ENCODE measurements at regions not wholly inside any gene's neighbourhood (a gene's known extent, or its start where the extent isn't known, plus 50 kb on each side); places are given as distances from the start of the nearest gene placed in this dataset.

- DNase-seq (ENCODE audit: low read depth in 3 of 3, low spot score in 2 of 3), result no peak
Measured at GRCh38 chr15:35911052-35911777, 365.2 kb upstream of the DPH6 start.

DNA sequence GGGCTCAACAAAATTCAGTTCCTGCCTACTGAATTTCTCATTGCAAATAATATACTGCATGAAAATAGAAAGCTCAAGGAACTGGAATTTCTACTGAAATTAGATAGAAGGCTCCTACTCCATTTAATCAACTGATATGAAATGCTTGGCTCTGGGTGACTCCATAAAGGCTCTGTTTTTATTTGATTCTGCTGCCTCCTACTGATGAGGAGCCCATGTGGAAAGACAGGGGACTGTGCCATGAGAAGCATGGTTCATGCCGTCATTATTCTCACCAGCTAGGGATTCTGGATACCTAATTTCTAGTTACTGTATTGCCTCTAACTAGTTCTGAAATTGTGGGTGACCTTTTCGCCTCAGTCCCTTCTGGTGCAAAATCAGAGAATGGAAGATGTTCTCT is 366.2 kb upstream of the DPH6 start:
- no peak for DNase-seq (ENCODE audit: low read depth in 3 of 3, low spot score in 2 of 3)

- DNase-seq (ENCODE audit: low read depth in 3 of 3, low spot score in 2 of 3), result no peak
Measured at GRCh38 chr15:35914573-35914972, 368.6 kb upstream of the DPH6 start.

- DNase-seq (ENCODE audit: low read depth in 3 of 3, low spot score in 2 of 3), result no peak
Measured at GRCh38 chr15:35921046-35921445, 375.1 kb upstream of the DPH6 start.

DNA sequence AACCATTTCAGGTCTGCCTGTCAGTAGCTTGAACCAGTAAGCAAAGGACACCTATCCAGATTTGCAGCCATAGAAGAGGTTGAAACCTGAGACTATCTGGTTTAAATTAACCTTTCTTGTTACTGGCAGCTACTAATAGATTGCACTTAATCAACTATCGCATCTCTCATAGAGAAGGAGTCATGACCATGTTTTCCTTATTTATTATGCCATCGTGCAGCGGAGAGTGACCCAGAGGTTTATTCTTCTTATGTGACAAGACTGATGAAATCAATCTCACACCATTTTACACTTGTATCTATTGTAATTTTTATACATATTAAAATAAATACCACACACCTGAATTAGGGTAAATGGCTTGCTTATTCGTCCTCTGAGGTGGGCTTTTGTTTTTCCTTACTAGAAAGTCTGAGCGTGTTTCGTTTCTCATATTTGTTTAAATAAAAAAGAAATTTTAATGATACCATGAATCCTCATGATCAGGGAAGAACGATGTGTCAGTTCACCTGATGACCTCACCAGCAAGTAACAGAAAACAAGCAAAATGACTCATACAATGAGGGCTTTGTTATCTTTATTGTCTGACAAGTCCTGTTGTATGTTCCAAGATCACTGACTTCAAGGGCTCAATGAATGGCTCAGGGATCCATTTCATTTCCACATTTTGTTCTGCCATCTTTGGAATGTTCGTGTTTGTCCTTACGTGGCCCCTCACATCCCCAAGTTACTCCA is 379.5 kb upstream of the DPH6 start:
- DNase-seq (ENCODE audit: low read depth in 3 of 3, low spot score in 2 of 3), result no peak

GRCh38 chr15:35926007-35926380 is 380.0 kb upstream of the DPH6 start:
- DNase-seq (ENCODE audit: low read depth in 3 of 3, low spot score in 2 of 3), result no peak

DNA sequence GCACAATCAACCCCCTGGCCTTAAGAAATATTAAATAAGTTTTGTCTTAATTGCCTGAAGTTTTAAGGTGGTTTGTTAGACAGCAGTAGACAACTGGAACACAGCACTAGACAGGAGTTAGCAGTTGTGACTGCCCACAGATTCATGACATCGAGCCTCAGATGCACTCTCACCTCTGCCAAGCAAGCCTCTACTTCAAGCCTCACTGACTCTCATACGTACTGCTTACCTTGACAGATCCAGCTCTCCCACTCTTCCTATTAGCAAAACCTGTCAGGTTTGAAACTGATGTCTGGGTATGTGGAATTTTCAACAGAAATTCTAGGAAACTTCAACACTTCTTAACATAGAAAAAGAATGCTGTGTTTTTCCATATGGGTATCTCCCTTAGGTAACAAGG is 382.9 kb upstream of the DPH6 start:
- no peak for DNase-seq (ENCODE audit: low read depth in 3 of 3, low spot score in 2 of 3)

- no peak for DNase-seq (ENCODE audit: low read depth in 3 of 3, low spot score in 2 of 3)
Measured at GRCh38 chr15:35929740-35930444, 383.9 kb upstream of the DPH6 start.

DNA sequence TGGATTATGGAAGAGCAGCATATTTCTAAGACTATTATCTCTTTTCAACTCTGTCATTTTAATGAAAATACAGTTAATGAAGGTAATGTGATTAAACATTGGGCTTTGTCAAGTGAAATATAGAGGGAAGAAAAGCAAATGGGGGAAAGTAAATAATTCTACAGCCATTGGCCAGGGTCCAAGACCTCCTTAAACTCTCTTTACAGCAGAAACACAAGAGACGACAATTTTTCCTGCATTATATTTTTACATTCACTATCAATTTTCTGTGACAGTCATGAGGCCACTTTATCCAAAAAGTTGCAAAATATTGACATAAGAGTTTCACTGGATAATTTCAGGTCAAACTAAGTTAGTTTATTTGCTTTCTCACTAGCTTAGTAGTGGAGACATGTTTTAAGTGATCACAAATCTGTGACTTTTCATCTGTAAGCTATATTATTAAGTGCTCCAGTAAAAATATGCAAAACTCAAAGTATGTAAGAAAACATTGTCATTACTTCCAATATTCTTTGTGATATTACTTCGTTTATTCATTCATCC is 385.9 kb upstream of the DPH6 start:
- DNase-seq (ENCODE audit: low read depth in 3 of 3, low spot score in 2 of 3), result no peak

- DNase-seq (ENCODE audit: low read depth in 3 of 3, low spot score in 2 of 3), result no peak
Measured at GRCh38 chr15:35932531-35932930, 386.6 kb upstream of the DPH6 start.

DNA sequence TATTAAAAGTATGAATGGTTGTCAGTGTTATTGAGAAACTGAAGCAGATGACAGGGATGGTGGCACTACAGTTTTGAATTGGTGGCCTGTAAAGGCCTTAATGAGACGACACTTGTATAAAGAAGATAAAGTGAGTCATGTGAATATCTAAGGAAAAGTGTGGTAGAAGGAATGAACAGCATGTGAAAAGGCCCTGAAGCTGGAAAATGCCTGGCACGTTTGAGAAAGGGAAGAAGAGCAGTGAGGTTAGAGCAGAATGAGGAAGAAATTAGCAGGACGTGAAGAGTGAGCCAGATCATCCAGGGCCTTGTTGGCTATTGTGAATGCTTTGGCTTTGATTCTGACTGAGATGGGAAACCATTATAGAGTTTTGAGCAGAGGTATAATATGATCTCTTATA is 387.6 kb upstream of the DPH6 start:
- DNase-seq (ENCODE audit: low read depth in 3 of 3, low spot score in 2 of 3), result no peak

GRCh38 chr15:35934383-35935049 is 388.6 kb upstream of the DPH6 start:
- DNase-seq (ENCODE audit: low read depth in 3 of 3, low spot score in 2 of 3), result no peak

DNA sequence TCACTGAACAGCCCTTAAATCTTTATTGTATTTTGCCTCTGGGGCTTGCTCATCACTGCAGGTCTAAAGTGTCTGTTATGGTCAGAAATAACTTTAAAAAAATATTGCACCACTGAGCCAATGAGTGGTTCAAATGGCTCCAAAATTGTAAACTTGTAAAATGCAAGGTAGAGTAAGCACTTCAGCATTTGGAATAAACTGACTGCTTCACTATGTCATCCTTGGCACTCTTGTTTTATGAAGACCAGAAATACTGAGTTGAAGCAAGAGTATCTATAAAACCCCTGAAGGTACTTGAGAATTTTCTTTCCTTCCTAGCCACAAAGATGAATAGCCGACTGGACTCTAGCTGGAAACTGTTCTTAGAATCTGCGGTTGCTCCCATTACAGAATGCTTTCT is 390.3 kb upstream of the DPH6 start:
- DNase-seq (ENCODE audit: low read depth in 3 of 3, low spot score in 2 of 3), result no peak

GRCh38 chr15:35937380-35937779 is 391.4 kb upstream of the DPH6 start:
- DNase-seq (ENCODE audit: low read depth in 3 of 3, low spot score in 2 of 3), result no peak

DNA sequence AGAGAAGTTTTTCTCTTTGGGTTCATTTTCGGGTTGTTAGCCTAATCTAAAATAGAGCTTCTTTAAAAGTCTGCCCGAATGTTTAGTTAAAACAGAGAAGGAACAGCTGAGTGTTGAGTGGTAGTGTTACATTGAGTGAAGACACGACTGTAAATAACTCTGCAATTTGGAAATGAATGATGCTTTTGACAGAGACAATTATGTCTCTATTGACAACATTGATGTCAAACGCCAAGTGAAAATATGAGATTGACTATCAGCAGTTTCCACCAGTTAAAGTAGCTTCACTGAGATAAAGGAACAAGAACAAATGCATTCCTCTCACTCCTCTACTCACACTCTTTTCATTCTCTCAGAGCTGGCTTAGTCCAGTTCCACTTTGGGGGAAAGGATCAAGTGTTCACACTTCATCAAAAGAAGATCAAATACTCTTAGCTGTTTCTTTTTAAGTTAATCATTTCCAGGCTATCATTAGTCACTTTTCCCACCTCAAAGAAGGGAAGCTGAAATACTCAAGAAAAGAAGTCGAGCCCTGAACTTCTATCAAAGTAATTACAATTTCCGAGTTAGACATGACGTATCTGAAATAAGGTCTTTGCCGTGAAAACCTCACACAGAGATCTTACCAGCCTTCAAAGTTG is 399.1 kb upstream of the DPH6 start:
- no peak for DNase-seq (ENCODE audit: low read depth in 3 of 3, low spot score in 2 of 3)

- no peak for DNase-seq (ENCODE audit: low read depth in 3 of 3, low spot score in 2 of 3)
Measured at GRCh38 chr15:35953424-35953823, 407.5 kb upstream of the DPH6 start.

- DNase-seq (ENCODE audit: low read depth in 3 of 3, low spot score in 2 of 3), result no peak
Measured at GRCh38 chr15:35956056-35956455, 410.1 kb upstream of the DPH6 start.

DNA sequence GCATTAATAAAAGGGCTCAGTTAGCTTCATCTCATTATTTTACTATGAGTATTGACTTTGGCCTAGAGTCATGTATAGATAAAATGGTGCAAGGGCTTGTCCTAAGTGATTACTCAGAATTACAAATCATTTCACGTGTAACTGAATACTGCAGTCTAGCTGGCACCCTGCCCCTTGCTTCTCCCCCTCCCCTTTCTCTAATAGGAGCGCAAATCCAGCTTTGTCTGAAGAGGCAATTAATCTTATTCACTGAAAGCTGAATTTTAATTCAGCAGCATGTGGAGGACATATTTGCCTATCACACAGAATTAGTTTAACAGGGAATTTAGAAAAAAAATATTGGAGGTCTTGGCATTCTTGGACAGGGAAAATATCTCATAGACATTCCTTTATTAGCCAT is 412.1 kb upstream of the DPH6 start:
- no peak for DNase-seq (ENCODE audit: low read depth in 3 of 3, low spot score in 2 of 3)

DNA sequence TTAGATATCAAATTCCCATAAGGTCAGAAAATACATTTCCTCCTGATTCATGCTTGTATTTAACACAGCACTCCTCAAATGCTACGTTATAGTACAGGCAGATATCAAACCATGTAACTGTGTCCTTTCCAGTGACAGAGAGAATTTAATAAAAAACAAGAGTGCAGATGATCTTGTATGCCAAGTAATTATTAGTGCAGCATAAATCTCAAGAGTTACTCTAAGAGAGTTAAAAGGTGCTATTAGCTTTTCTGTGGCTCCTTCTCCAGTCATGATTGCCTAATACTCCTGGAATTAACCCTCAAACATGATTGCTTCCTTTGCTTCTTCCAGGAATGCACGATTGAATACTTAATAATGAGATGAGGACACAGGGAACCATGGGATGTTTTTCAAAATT is 413.0 kb upstream of the DPH6 start:
- peak in 1 of 3 donors; percentile 31 for DNase-seq (ENCODE audit: low read depth in 3 of 3, low spot score in 2 of 3)

GRCh38 chr15:35963326-35963725 is 417.4 kb upstream of the DPH6 start:
- no peak for DNase-seq (ENCODE audit: low read depth in 3 of 3, low spot score in 2 of 3)

- DNase-seq (ENCODE audit: low read depth in 3 of 3, low spot score in 2 of 3), result no peak
Measured at GRCh38 chr15:35966781-35967180, 420.8 kb upstream of the DPH6 start.
